ENCODE measurements at regions not wholly inside any gene's neighbourhood (a gene's known extent, or its start where the extent isn't known, plus 50 kb on each side); places are given as distances from the start of the nearest gene placed in this dataset.

GRCh38 chr1:209430821-209431259 lies 152.7 kb upstream of the CAMK1G start:
- H3K27ac Mint-ChIP-seq = no peak overlapping the region
- TF ChIP-seq, protein P1, sequence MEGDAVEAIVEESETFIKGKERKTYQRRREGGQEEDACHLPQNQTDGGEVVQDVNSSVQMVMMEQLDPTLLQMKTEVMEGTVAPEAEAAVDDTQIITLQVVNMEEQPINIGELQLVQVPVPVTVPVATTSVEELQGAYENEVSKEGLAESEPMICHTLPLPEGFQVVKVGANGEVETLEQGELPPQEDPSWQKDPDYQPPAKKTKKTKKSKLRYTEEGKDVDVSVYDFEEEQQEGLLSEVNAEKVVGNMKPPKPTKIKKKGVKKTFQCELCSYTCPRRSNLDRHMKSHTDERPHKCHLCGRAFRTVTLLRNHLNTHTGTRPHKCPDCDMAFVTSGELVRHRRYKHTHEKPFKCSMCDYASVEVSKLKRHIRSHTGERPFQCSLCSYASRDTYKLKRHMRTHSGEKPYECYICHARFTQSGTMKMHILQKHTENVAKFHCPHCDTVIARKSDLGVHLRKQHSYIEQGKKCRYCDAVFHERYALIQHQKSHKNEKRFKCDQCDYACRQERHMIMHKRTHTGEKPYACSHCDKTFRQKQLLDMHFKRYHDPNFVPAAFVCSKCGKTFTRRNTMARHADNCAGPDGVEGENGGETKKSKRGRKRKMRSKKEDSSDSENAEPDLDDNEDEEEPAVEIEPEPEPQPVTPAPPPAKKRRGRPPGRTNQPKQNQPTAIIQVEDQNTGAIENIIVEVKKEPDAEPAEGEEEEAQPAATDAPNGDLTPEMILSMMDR (IDR thresholded peaks at IDR 0.05) = no peak
- H3K9me3 Mint-ChIP-seq = no peaks in the 10 kb centered on the region
- H3K27me3 Mint-ChIP-seq = peaks cover 57% of the 10 kb centered on the region
- H3K9me3 ChIP-seq (ENCODE audit: control insufficient read depth in 1 of 2, insufficient read depth in 1 of 2, low read length in 2 of 2) = peaks cover 0 to 6% of the 10 kb centered on the region in 2 experiments
- no peaks in the 10 kb centered on the region for H3K36me3 ChIP-seq (ENCODE audit: insufficient read depth, low read length)
- no peaks in the 10 kb centered on the region for H3K4me1 Mint-ChIP-seq (ENCODE audit: low read depth)
- H3K4me3 Mint-ChIP-seq = no peak overlapping the region
- no peak overlapping the region for H3K4me3 ChIP-seq (ENCODE audit: low read length)
- H3K36me3 Mint-ChIP-seq (ENCODE audit: low read depth) = no peaks in the 10 kb centered on the region
- H3K4me1 ChIP-seq (ENCODE audit: insufficient read depth, low read length) = no peaks in the 10 kb centered on the region
- CTCF ChIA-PET = no interaction called here
- ATAC-seq (ENCODE audit: poor library complexity) = no peak
- peaks cover 3 to 5% of the 10 kb centered on the region in 2 experiments for H3K27me3 ChIP-seq (ENCODE audit: control insufficient read depth in 1 of 2, insufficient read depth in 2 of 2, low read length in 2 of 2)
- DNase-seq = no peak
- intact Hi-C loops (cut with DNase I, micrococcal nuclease) = no loop called here
- H3K27ac ChIP-seq (ENCODE audit: low read depth in 1 of 2, low read length in 2 of 2) = no peak overlapping the region
- POLR2A ChIA-PET = no interaction called here

DNA sequence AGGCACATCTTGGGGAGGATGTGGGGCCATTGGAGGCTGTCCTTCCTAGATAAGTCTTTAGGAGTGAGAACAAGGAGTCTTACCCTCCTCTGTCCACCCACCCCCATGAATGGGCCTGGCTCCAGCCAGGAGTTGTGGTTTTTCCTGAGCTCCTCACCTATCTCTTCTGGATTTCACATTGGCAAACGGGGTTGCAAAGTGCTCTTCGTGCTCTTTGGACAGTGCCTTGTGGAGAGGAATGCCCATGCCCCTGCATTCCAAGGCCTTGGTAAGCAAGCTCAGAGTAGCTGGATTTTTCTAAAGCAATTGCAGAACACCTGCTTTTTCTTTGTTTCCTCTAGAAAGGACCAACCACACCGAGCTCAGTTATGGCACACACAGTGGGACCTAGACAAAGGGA lies 152.1 kb upstream of the CAMK1G start:
- Mint-ChIP-seq H3K36me3 (ENCODE audit: low read depth) (no peaks in the 10 kb centered on the region), H3K27me3 (peaks cover 58% of the 10 kb centered on the region), H3K4me1 (ENCODE audit: low read depth) (no peaks in the 10 kb centered on the region), H3K4me3 (no peak overlapping the region), H3K9me3 (no peaks in the 10 kb centered on the region), H3K27ac (no peak overlapping the region)
- Histone ChIP-seq H3K4me1 (ENCODE audit: insufficient read depth, low read length) (no peaks in the 10 kb centered on the region), H3K27ac (ENCODE audit: low read depth in 1 of 2, low read length in 2 of 2) (no peak overlapping the region), H3K27me3 (ENCODE audit: control insufficient read depth in 1 of 2, insufficient read depth in 2 of 2, low read length in 2 of 2) (peaks cover 3 to 8% of the 10 kb centered on the region in 2 experiments), H3K9me3 (ENCODE audit: control insufficient read depth in 1 of 2, insufficient read depth in 1 of 2, low read length in 2 of 2) (peaks cover 0 to 6% of the 10 kb centered on the region in 2 experiments), H3K4me3 (ENCODE audit: low read length) (no peak overlapping the region), H3K36me3 (ENCODE audit: insufficient read depth, low read length) (no peaks in the 10 kb centered on the region)
- intact Hi-C loops (cut with DNase I, micrococcal nuclease) = no loop called here
- ATAC-seq (ENCODE audit: poor library complexity) = no peak
- no peak for DNase-seq
- TF ChIP-seq, protein P1 (IDR thresholded peaks at IDR 0.05) = no peak
- POLR2A ChIA-PET = no interaction called here
- CTCF ChIA-PET = no interaction called here

DNA sequence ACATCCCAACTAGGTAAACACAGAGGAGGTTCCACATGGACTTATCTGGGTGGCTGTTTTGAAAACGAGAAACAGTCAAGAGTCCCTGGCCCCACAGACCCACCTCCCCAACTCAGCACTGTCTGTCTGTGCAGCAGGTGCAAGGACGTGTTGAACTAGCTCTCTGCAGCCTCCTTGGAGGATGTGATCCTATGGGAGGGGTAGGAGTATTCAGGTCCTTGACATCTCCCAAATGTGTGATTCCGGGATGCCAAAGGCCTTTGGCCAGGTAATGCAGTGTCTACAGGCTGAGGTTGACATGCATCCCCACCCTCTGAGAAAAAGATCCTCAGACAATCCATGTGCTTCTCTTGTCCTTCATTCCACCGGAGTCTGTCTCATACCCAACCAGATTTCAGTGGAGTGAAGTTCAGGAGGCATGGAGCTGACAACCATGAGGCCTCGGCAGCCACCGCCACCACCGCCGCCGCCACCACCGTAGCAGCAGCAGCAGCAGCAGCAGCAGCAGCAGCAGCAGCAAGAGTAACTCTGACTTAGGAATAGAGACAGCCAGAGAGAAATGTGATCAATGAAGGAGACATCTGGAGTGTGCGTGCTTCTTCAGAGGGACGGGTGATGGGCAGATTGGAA lies 151.6 kb upstream of the CAMK1G start:
- DNase-seq (no peak), ATAC-seq (ENCODE audit: poor library complexity) (no peak)
- H3K27me3 Mint-ChIP-seq = peaks cover 59% of the 10 kb centered on the region
- ChIA-PET CTCF (no interaction called here), POLR2A (no interaction called here)
- no peak overlapping the region for H3K27ac ChIP-seq (ENCODE audit: low read depth in 1 of 2, low read length in 2 of 2)
- peaks cover 0 to 6% of the 10 kb centered on the region in 2 experiments for H3K9me3 ChIP-seq (ENCODE audit: control insufficient read depth in 1 of 2, insufficient read depth in 1 of 2, low read length in 2 of 2)
- H3K27me3 ChIP-seq (ENCODE audit: control insufficient read depth in 1 of 2, insufficient read depth in 2 of 2, low read length in 2 of 2) = peaks cover 3 to 8% of the 10 kb centered on the region in 2 experiments
- H3K4me3 Mint-ChIP-seq = no peak overlapping the region
- intact Hi-C loops (cut with DNase I, micrococcal nuclease) = no loop called here
- no peak overlapping the region for H3K4me3 ChIP-seq (ENCODE audit: low read length)
- H3K27ac Mint-ChIP-seq = no peak overlapping the region
- H3K36me3 Mint-ChIP-seq (ENCODE audit: low read depth) = no peaks in the 10 kb centered on the region
- TF ChIP-seq, protein P1 (IDR thresholded peaks at IDR 0.05) = no peak
- H3K36me3 ChIP-seq (ENCODE audit: insufficient read depth, low read length) = no peaks in the 10 kb centered on the region
- no peaks in the 10 kb centered on the region for H3K9me3 Mint-ChIP-seq
- no peaks in the 10 kb centered on the region for H3K4me1 ChIP-seq (ENCODE audit: insufficient read depth, low read length)
- H3K4me1 Mint-ChIP-seq (ENCODE audit: low read depth) = no peaks in the 10 kb centered on the region
